HepG2 (cell line): ENCODE measurements at regions not wholly inside any gene's neighbourhood (a gene's known extent, or its start where the extent isn't known, plus 50 kb on each side); places are given as distances from the start of the nearest gene placed in this dataset.

Experiments used
- DMTF1 ChIP-seq: sonication (generic); formaldehyde crosslinking; IDR thresholded peaks from 2 replicates; pipeline ENCODE4 v1.4.0; 2020; ENCODE audit warnings: mild to moderate bottlenecking, missing genetic modification reagents
- GABPA ChIP-seq, 2 experiments: IDR thresholded peaks; 2 replicates each; pipeline ENCODE4 v1.6.1; 2011 to 2016; ENCODE audit warnings: low read depth in 2 of 2, low read length in 1 of 2, missing biosample characterization in 1 of 2, missing genetic modification characterization in 1 of 2
- HDAC6 ChIP-seq: fragments of 200-600 bp; sonication (generic); IDR thresholded peaks from 2 replicates; pipeline ENCODE4 v1.7.0; 2017; ENCODE audit warnings: mild to moderate bottlenecking, antibody characterized with exemption, low read length, low read depth
- MXD1 ChIP-seq: sonication (generic); formaldehyde crosslinking; IDR thresholded peaks from 2 replicates; pipeline ENCODE4 v1.4.0; 2020; ENCODE audit warnings: mild to moderate bottlenecking, missing genetic modification reagents
- POGK ChIP-seq: sonication (generic); formaldehyde crosslinking; conservative IDR thresholded peaks from 2 replicates; pipeline ENCODE4 v1.8.0; 2022; ENCODE audit warnings: mild to moderate bottlenecking, moderate library complexity, missing genetic modification reagents
- PRDM10 ChIP-seq: sonication (generic); formaldehyde crosslinking; IDR thresholded peaks from 2 replicates; pipeline ENCODE4 v1.4.0; 2020; ENCODE audit warnings: low read depth, missing genetic modification reagents
- RARG ChIP-seq: sonication (generic); formaldehyde crosslinking; IDR thresholded peaks from 2 replicates; pipeline ENCODE4 v1.4.0; 2020; ENCODE audit warnings: low read depth, mild to moderate bottlenecking, missing genetic modification reagents
- RFX5 ChIP-seq: IDR thresholded peaks from 2 replicates; pipeline ENCODE4 v1.6.1; 2011; ENCODE audit warnings: low read depth, low read length, improper control_type of control experiment
- SALL1 ChIP-seq: sonication (generic); formaldehyde crosslinking; IDR thresholded peaks from 2 replicates; pipeline ENCODE4 v1.8.0; 2022; ENCODE audit warnings: mild to moderate bottlenecking, missing genetic modification reagents
- ZNF136 ChIP-seq: sonication (generic); formaldehyde crosslinking; IDR thresholded peaks from 2 replicates; pipeline ENCODE4 v1.8.1; 2022; ENCODE audit warnings: low read depth, mild to moderate bottlenecking, moderate library complexity, missing genetic modification reagents
- ZNF276 ChIP-seq: sonication (generic); formaldehyde crosslinking; IDR thresholded peaks from 2 replicates; pipeline ENCODE4 v1.4.0; 2020; ENCODE audit warnings: mild to moderate bottlenecking, low read depth, missing genetic modification reagents
- ZNF547 ChIP-seq: sonication (generic); formaldehyde crosslinking; IDR thresholded peaks from 2 replicates; pipeline ENCODE4 v1.5.1; 2020; ENCODE audit warnings: mild to moderate bottlenecking, missing genetic modification reagents

- TF ChIP-seq GABPA (IDR thresholded peaks at IDR 0.05; ENCODE audit: low read depth, low read length) (no peak), GABPA (CRISPR knock-in tag; IDR thresholded peaks at IDR 0.05; ENCODE audit: low read depth) (no peak), ZNF136 (no peak; the same call in 1 of the 2 replicates), ZNF547 (CRISPR knock-in tag) (0 out of 2 replicates have a peak, but pooled peaks have one; percentile 3), SALL1 (CRISPR knock-in tag) (peak; percentile 58; the same call in 1 of the 2 replicates), MXD1 (CRISPR knock-in tag) (no peak), DMTF1 (CRISPR knock-in tag) (0 out of 2 replicates have a peak, but pooled peaks have one; percentile 27), RARG (CRISPR knock-in tag) (peak; percentile 92), ZNF276 (CRISPR knock-in tag) (peak; percentile 10; the same call in 1 of the 2 replicates), POGK (no peak), PRDM10 (peak; percentile 16; the same call in 1 of the 2 replicates), RFX5 (no peak), HDAC6 (no peak)
Observed at GRCh38 chr20:50306478-50307423, 116.1 kb downstream of the CEBPB start (continued).
